Uterus (tissue), 3 donors: ENCODE measurements at regions not wholly inside any gene's neighbourhood (a gene's known extent, or its start where the extent isn't known, plus 50 kb on each side); places are given as distances from the start of the nearest gene placed in this dataset.

ENCODE experiments used
- DNase-seq, 2 donors: peaks; one replicate each; pipeline ENCODE4 v3.0.0-alpha.2; 2019 to 2020
- H3K27ac ChIP-seq, 2 donors: fragments of 200-600 bp; sonication (generic); 1 replicate in 1 of 2; 2 replicates in 1 of 2; pipeline ENCODE4 v1.5.1; 2016 to 2018
- H3K27me3 ChIP-seq, 2 donors: fragments of 200-600 bp; sonication (generic); one replicate each; pipeline ENCODE4 v1.5.1; 2018 to 2019; ENCODE audit warnings: control low read depth in 1 of 2
- H3K36me3 ChIP-seq, 2 donors: fragments of 200-600 bp; sonication (generic); one replicate each; pipeline ENCODE4 v1.5.1; 2019; ENCODE audit warnings: control low read depth in 1 of 2
- H3K4me1 ChIP-seq, 2 donors: fragments of 200-600 bp; sonication (generic); one replicate each; pipeline ENCODE4 v1.5.1; 2018 to 2019; ENCODE audit warnings: control low read depth in 1 of 2
- H3K4me3 ChIP-seq, 2 donors: fragments of 200-600 bp; sonication (generic); 1 replicate in 1 of 2; 2 replicates in 1 of 2; pipeline ENCODE4 v1.5.1; 2018 to 2019; ENCODE audit warnings: mild to moderate bottlenecking in 1 of 2
- H3K9me3 ChIP-seq, 2 donors: fragments of 200-600 bp; sonication (generic); one replicate each; pipeline ENCODE4 v1.5.1; 2019; ENCODE audit warnings: control low read depth in 1 of 2
- POLR2A ChIP-seq, 2 donors: fragments of 450-650 bp; IDR thresholded peaks; one replicate each; pipeline ENCODE4 v1.6.1; 2016; ENCODE audit warnings: antibody characterized with exemption in 2 of 2, mild to moderate bottlenecking in 1 of 2, moderate library complexity in 1 of 2
- intact Hi-C: fragments of 100-400 bp; cut with DNase I; formaldehyde crosslinking; loops from one replicate; pipeline ENCODE4 v1.15.1; 2023; ENCODE audit warnings: low total_unique reads
- TF ChIP-seq, protein P1 (sequence below), 4 experiments: fragments of 200-600 bp in 2 of 4; fragments of 450-650 bp in 2 of 4; sonication (generic) in 2 of 4; IDR thresholded peaks; one replicate each; pipeline ENCODE4 v1.5.1; 2016 to 2019; ENCODE audit warnings: antibody characterized with exemption in 4 of 4, mild to moderate bottlenecking in 2 of 4, moderate library complexity in 1 of 4
- donor health status: DM: yes; HTN: yes; CAD: no.

DNA sequence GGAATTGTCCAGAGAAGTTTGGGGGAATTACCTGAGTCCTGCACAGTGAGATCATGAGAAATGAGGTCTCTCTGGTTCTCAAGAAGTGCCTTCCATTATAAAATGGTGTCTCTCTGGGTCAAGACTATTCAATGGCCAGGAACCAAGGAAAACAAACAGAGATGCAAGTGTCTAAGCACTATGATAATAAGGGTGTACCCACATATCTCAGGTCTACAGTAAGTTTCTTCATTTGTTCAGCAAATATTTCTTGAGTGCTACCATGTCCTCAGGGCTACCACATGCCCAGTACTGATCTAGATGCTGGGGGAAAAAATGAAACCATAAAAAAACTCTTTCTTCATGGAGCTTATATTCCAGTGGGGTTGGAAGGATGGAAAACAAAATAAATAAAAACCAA, 170.0 kb downstream of the ACKR3 start:
- Histone ChIP-seq H3K27ac (no peak overlapping the region), H3K4me3 (no peak overlapping the region), H3K36me3 (no peaks in the 10 kb centered on the region), H3K4me1 (no peaks in the 10 kb centered on the region), H3K9me3 (no peaks in the 10 kb centered on the region), H3K27me3 (no peaks in the 10 kb centered on the region)
- intact Hi-C loops, result no loop called here
- TF ChIP-seq POLR2A (IDR thresholded peaks at IDR 0.05), result no peak
- TF ChIP-seq, protein P1, sequence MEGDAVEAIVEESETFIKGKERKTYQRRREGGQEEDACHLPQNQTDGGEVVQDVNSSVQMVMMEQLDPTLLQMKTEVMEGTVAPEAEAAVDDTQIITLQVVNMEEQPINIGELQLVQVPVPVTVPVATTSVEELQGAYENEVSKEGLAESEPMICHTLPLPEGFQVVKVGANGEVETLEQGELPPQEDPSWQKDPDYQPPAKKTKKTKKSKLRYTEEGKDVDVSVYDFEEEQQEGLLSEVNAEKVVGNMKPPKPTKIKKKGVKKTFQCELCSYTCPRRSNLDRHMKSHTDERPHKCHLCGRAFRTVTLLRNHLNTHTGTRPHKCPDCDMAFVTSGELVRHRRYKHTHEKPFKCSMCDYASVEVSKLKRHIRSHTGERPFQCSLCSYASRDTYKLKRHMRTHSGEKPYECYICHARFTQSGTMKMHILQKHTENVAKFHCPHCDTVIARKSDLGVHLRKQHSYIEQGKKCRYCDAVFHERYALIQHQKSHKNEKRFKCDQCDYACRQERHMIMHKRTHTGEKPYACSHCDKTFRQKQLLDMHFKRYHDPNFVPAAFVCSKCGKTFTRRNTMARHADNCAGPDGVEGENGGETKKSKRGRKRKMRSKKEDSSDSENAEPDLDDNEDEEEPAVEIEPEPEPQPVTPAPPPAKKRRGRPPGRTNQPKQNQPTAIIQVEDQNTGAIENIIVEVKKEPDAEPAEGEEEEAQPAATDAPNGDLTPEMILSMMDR (IDR thresholded peaks at IDR 0.05), result no peak
- no peak for DNase-seq

DNA sequence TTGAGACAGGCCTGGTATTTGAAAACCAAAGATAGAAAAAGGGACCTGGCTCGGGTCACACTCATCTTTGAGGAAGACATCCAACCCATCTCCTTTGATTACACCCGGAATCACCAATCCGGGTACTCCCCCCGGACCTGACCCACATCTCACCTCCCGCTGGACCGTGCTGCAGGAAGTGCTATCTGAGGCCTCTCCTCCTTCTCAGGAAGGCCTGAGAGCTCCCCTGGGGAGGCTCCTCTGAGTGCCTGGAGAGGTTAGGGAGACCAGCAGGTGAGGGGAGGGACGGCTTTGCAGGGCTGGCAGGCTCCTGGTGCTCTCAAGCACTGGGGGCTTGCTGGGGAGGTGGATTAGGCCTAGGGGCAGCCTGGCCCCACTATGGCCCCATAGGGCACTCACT, 170.9 kb downstream of the ACKR3 start:
- intact Hi-C loops, result no loop called here
- Histone ChIP-seq H3K4me1 (no peaks in the 10 kb centered on the region), H3K36me3 (no peaks in the 10 kb centered on the region), H3K4me3 (no peak overlapping the region), H3K27ac (no peak overlapping the region), H3K27me3 (no peaks in the 10 kb centered on the region), H3K9me3 (no peaks in the 10 kb centered on the region)
- no peak for TF ChIP-seq POLR2A (IDR thresholded peaks at IDR 0.05)
- TF ChIP-seq, protein P1 (IDR thresholded peaks at IDR 0.05), result no peak
- no peak for DNase-seq

DNA sequence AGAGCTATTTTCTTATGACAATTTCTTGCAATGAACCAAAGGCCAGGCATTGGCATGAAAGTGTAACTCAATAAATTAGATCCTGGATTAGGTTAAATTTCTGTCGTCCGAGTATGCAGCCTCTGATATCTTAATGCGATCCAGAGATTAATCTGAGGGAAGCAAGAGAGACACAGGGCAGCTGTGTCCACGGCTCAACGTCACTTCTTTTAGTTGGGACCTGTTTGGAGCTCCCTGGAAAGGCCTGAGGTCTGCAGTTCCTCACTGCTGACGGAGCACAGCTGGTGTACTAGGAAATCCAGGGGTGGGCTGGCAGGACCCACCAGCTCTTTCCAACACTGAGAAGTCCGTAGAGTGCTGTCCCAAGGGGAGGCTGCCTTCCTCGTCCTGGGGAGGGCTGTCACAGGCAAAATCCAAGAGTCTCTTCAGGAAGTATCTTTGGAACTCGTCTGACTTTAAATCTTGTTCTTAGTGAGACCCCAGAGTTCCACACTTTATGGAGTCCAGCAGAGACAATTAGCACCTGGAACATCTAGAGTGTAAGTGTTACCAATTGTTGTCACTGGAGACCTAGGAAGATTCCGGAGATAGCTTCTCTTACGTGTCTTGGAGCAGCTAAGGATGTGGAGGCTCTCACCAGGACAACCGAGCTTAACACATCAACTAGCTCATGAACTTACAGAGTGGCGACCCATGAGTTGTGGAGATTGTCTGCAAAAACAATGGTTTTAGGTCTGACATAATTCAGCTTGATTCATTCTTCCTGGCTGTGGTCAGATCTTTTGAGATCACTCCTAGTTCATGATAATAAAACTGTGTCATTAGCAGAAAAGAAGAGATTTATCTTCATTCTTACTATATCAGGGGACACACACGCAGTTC, 173.7 kb downstream of the ACKR3 start:
- DNase-seq, result peak; percentile 25 to 49
- intact Hi-C loops, result no loop called here
- Histone ChIP-seq H3K4me3 (no peak overlapping the region), H3K4me1 (no peaks in the 10 kb centered on the region), H3K27ac (peak overlapping the region; percentile 28 to 67), H3K9me3 (no peaks in the 10 kb centered on the region), H3K27me3 (no peaks in the 10 kb centered on the region), H3K36me3 (no peaks in the 10 kb centered on the region)
- TF ChIP-seq, protein P1 (IDR thresholded peaks at IDR 0.05), result no peak
- TF ChIP-seq POLR2A (IDR thresholded peaks at IDR 0.05), result no peak

DNA sequence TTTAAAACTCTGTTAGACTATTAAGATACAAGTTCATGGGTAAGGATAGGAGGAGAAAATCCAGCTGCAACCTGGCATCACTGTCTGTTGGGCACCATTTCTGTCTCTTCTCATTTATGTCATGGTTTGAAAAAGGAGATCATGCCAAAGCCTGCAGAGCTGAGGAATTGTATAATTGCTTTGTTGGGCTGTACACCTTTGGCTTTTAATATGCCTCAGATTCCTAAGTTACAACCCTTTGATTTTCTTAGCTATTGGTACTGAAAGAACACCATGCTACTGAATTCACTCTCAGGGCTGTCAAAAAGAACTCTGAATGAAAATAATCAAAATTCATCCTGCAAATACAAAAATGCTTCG, 174.3 kb downstream of the ACKR3 start:
- Histone ChIP-seq H3K36me3 (no peaks in the 10 kb centered on the region), H3K4me1 (no peaks in the 10 kb centered on the region), H3K4me3 (no peak overlapping the region), H3K9me3 (no peaks in the 10 kb centered on the region), H3K27me3 (no peaks in the 10 kb centered on the region), H3K27ac (peak overlapping the region in 1 of 2 donors; percentile 67)
- intact Hi-C loops, result no loop called here
- TF ChIP-seq, protein P1 (IDR thresholded peaks at IDR 0.05), result no peak
- no peak for TF ChIP-seq POLR2A (IDR thresholded peaks at IDR 0.05)
- no peak for DNase-seq

DNA sequence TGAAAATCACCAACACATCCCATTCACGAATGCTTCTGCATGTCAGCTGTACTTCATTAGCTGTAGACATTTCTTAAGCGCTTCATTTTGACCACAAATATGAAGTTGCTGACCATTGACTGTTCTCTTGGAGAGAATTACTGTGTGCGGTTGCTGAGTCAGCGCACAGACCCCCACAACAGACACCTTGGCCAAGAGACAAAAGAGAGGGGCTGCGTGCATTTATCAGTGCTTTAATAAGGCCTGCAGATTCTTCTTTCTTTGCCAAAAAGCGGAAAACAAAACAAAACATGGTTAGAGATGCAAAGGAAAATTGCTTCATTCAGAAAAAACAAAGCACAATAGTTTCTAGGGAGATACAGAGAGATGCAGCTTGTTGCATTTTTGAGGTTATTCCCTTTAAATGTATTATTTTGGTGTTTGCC, 174.7 kb downstream of the ACKR3 start:
- Histone ChIP-seq H3K27ac (no peak overlapping the region), H3K9me3 (no peaks in the 10 kb centered on the region), H3K4me1 (no peaks in the 10 kb centered on the region), H3K36me3 (no peaks in the 10 kb centered on the region), H3K27me3 (no peaks in the 10 kb centered on the region), H3K4me3 (no peak overlapping the region)
- no peak for DNase-seq
- TF ChIP-seq, protein P1 (IDR thresholded peaks at IDR 0.05), result no peak
- TF ChIP-seq POLR2A (IDR thresholded peaks at IDR 0.05), result no peak
- intact Hi-C loops, result no loop called here
